Amniotic epithelial cell (primary cell): ENCODE measurements at regions not wholly inside any gene's neighbourhood (a gene's known extent, or its start where the extent isn't known, plus 50 kb on each side); places are given as distances from the start of the nearest gene placed in this dataset.

Experiments
- DNase-seq: peaks from one replicate; pipeline ENCODE4 v3.0.0-alpha.2; 2010; ENCODE audit warnings: low read depth

GRCh38 chr1:38256072-38256471 is 209.5 kb upstream of the POU3F1 start:
- no peak for DNase-seq

DNA sequence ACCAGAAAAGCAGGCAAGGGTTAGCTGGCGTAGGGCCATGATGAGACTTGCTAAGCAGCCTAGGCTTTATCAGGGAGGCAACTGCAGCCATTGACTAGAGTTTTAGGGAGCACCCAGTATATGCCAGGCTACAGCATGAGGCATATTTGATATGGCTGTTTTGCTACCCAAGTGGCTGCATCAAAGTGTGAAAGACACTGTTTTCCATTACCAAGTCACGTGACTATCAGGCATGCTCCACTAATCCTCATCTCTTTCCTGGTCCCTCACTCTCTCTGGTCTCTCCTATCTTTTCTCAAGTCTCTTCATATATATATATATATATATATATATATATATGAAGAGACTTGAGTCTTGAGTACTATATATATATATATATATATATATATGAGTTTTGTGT is 206.7 kb upstream of the POU3F1 start:
- no peak for DNase-seq

GRCh38 chr1:38250356-38250755 is 203.8 kb upstream of the POU3F1 start:
- DNase-seq = no peak

GRCh38 chr1:38249001-38249400 is 202.4 kb upstream of the POU3F1 start:
- DNase-seq = no peak

GRCh38 chr1:38246955-38247952 is 200.7 kb upstream of the POU3F1 start:
- peak; percentile 4 for DNase-seq

- DNase-seq = no peak
Observed at GRCh38 chr1:38244218-38244845, 197.7 kb upstream of the POU3F1 start.

- no peak for DNase-seq
Observed at GRCh38 chr1:38243106-38243505, 196.5 kb upstream of the POU3F1 start.

GRCh38 chr1:38242506-38242905 is 195.9 kb upstream of the POU3F1 start:
- no peak for DNase-seq

DNA sequence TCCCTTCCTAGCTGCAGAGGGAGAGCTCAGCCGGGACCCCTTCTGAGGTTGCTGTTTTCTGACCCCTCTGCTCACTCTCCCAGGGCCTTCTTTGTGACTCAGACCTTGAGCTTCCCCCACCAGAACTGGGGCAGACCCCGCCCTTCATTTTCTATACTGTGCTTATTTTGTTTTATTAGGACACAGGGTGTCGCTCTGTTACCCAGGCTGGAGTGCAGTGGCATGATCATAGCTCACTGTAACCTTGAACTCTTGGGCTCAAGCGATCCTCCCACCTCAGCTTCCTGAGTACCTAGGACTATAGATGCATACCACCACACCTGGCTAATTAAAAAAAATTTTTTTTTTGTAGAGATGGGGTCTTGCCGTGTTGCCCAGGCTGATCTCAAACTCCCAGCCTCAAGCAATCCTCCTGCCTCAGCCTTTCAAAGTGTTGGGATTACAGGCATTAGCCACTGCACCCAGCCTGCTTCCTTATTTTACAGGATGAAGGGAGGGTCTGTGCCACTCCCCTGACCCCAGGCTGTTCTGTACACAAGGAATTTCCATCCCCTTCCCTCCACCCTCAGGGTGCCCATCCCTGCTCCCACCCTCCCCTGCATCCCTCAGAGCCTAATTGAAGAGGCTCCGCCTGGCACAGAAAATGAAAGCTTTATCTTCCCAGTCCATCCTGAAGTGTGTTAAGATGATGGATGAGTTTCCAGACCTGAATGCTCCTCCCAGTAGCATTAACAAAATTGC is 195.2 kb upstream of the POU3F1 start:
- no peak for DNase-seq

DNA sequence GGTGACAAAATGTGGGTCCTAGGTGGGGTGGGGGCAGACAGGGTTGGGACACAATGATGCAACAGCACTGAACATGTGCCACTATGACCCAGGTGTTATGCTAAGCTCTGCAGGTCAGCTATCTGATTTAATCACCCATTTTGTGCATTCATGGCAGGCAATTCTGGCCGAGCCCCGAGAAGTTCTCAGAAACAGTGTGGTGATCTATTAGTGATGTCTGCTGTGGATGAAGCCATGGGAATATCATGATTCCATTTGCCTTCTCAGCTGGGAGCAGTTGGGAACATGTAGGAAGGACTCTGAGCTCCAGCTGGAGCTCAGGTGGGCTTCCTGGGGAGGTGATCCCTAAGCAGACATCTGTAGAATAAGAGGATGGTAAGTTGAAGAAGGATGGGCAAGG is 194.0 kb upstream of the POU3F1 start:
- no peak for DNase-seq

GRCh38 chr1:38239258-38239835 is 192.8 kb upstream of the POU3F1 start:
- DNase-seq = no peak

DNA sequence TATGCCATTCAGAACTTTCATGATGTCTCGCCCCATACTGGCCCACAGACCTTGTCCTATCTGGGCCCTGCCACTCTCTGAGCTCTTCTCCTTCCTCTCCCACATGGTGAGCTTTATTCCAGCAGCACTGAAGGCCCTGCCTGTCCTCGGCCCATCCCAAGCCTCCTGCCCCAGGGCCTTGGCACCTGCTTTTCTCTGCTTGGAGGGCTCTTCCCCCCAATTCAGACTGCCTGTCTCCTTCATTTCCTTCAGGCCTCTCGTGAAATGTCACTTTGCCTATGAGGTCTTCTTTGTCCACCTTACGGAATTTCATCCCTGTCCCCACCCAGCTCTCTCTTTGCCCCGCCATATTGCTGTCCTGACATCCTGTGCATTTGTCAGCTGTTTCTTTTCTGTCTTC is 191.7 kb upstream of the POU3F1 start:
- DNase-seq = no peak

DNA sequence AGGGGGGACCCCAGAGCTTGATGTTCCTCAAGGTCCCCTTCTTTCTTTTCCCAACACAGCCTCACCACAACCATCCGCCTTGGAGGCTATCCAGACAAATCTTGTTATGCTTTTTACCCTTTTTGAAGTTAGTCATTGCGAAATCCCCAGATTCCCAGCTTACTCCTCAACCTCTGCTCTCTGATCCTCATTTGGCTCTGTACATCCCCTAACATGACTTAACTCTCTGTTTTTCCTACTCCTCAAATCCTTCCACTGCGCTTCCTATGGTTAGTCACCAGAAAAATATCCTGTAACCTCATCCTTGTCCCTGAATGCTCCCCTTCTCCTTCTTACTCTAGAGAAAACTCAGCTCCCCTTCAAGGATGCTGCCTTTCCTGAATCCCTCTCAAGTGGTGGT is 189.1 kb upstream of the POU3F1 start:
- peak; percentile 26 for DNase-seq

DNA sequence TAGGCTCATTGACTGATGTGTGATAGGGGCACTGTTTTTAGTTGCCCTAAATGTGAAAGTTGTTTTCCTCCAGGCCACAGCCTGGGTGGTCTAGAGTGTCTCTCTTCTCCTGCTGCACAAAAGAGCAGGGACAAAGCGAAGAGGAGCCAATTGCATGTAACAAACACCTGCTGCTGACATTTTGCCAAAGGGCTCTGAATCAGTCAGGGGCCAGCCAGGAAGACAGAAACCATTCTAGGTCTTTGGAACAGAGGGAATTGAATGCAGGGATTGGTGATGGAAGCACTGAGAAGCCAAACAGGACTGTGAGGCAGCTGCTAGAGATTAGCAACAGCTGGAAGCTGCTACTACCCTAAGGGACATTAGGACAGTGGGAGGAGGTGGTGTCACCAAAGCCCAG is 185.3 kb upstream of the POU3F1 start:
- DNase-seq = no peak

GRCh38 chr1:38228718-38229117 is 182.1 kb upstream of the POU3F1 start:
- no peak for DNase-seq

DNA sequence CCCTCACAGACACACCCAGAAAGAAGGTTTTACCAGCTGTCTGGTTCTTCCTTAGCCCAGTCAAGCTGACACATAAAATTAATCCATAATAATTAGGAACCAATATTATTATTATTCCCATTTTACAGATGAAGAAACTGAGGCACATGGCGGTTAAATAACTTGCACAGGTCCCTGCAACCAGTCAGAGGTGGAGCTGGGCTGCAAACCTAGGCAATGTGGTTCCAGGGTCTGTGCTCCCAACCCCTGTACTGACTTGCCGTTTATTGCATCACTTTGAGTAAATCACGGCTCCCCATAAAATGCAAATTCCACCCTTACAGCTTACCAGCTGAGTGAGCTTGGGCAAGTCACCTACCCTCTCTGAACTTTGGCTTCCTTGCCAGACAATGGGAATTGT is 179.2 kb upstream of the POU3F1 start:
- DNase-seq = no peak

GRCh38 chr1:38223391-38223790 is 176.8 kb upstream of the POU3F1 start:
- DNase-seq = no peak

DNA sequence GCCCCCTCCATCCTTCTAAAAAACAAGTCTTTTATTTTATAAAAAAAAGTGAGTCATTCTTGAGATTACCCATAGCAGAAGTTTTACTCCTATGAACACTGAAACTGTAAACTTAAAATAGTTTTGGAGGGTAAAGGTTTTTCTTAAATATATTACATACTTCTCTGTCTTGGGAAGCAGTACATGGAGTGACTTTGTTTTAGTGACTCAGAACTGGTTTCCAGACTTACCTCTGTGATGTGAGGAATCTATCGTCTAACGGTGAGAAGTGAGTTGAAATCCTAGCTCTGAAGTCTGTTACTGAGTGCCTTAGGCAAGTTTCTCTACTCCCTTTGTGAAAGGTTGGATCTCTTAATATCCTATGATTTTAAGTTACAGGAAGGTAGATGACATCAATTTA is 176.3 kb upstream of the POU3F1 start:
- DNase-seq = no peak

DNA sequence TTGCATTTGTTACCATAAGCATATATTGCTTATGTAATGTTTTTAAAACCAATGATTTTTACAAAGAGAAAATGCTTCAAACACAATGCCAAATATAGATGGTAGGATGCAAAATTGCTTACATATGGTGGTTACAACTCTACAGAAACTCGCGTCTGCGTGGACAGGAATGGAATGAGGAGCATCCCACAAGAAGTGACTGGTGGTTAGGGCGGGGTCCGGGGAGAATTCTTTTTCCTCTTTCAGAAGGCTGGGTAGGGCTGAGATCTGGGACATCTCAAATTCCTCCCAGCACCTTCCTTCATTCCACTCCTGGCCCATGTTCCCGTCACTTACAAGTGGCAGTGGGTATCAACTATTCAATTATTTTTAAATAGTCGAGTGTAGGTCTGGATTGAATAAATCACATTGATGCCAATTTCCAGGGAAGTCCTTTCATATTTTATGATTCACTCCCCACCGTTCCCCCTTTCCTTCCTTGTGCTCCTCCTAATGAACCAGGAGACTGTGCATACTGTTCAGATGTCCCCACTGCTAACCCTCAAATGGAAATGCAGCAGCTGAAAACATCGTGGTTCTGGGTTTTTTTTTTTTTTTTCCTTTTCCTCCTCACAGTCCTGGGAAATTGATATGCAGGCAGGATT is 174.5 kb upstream of the POU3F1 start:
- peak; percentile 20 for DNase-seq

- DNase-seq = no peak
Observed at GRCh38 chr1:38217316-38217715, 170.7 kb upstream of the POU3F1 start.

DNA sequence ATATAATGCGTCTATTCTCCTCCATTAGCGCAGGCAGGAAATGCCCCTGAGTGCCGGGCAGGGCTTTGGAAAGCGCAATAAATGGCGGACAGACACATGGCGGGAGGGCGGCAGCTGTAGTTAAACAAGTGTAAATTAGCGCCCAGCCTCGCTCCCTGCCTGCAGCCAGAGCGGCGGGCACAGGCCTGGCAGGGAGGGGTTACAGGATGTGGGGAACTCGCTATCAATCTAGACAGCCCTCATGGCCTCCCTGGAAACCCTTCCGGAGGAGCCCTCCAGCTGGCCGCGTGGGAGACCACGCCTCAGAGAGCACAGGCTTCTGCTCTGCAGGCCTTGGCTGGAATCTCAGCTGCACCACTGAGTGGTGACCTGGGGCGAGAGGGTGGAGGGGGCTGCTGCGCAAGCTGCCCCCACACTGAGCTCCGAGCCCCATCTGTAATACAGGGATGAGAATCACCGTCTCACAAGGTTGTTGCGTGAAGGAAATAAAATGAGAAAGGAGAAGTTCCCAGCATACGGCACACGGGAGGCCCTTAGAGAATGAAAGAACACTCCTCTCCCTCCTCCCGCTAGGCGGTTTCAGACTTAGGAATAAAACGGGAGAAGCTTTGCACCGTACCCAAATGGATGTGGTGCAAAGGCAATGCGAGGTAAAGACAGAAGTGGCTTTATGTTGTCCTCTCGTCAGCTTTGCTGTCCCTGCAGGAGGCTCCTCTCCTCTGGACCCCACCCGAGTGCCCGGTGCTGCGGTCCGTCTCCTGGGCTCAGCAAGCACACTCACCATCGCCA is 167.2 kb upstream of the POU3F1 start:
- DNase-seq = no peak
